GM12878 (cell line): ENCODE measurements at regions not wholly inside any gene's neighbourhood (a gene's known extent, or its start where the extent isn't known, plus 50 kb on each side); places are given as distances from the start of the nearest gene placed in this dataset.

Experiments
- ATAC-seq: fragments of 200-7000 bp; cut with Tn5 transposase; 3 replicates; pipeline ENCODE4 v1.9.1; 2020; ENCODE audit warnings: mild to moderate bottlenecking, moderate library complexity
- BruUV-seq: library from RNA; stranded (reverse); fragments of 400-500 nt; replicated peaks from 2 replicates; lab custom pipeline; 2021; lab: Mats Ljungman, UMichigan
- CTCF ChIA-PET: fragments of 300-600 bp; sonication (Branson Sonifier 250); formaldehyde crosslinking; extraction: SDS; loops from one replicate; lab custom pipeline; 2021; ENCODE audit warnings: inconsistent platforms; lab: Yijun Ruan, JAX
- POLR2A ChIA-PET: fragments of 350-600 bp; formaldehyde crosslinking; extraction: SDS; loops from one replicate; lab custom pipeline; 2021; ENCODE audit warnings: inconsistent platforms; lab: Charles Lee
- RAD21 ChIA-PET: fragments of 300-600 bp; sonication (Branson Sonifier 250); formaldehyde crosslinking; loops from one replicate; lab custom pipeline; 2023; ENCODE audit warnings: antibody characterized with exemption; ENCODE audit not compliant: unreplicated experiment; lab: Charles Lee
- SMC1A ChIA-PET: fragments of 300-600 bp; sonication (Branson Sonifier 250); formaldehyde crosslinking; loops from one replicate; lab custom pipeline; 2023; ENCODE audit not compliant: unreplicated experiment, uncharacterized antibody; lab: Charles Lee
- DNase-seq: peaks from one replicate; pipeline ENCODE4 v3.0.0-alpha.2; 2011; ENCODE audit warnings: low read depth, low spot score
- FAIRE-seq: peaks from 3 replicates; lab custom pipeline; 2011; peaks lifted over from hg19 to GRCh38; lab: Jason Lieb, UNC
- H2AFZ ChIP-seq: 2 replicates; pipeline ENCODE4 v1.6.0; 2011; ENCODE audit warnings: low read depth, low read length, control low read depth; ENCODE audit not compliant: control insufficient read depth
- H3K27ac ChIP-seq: 2 replicates; pipeline ENCODE4 v1.5.1; 2011; ENCODE audit warnings: control low read depth; ENCODE audit not compliant: control insufficient read depth, insufficient read depth
- H3K27me3 ChIP-seq, 2 experiments: replicated peaks in 1 of 2; 2 replicates each; pipeline versions ENCODE4 v1.6.0 to v1.6.1; 2011; ENCODE audit warnings: low read length in 1 of 2; ENCODE audit not compliant: control insufficient read depth in 2 of 2, insufficient read depth in 2 of 2
- H3K36me3 ChIP-seq, 2 experiments: 2 replicates each; pipeline ENCODE4 v1.5.1; 2011; ENCODE audit warnings: low read length in 1 of 2; ENCODE audit not compliant: control insufficient read depth in 2 of 2, insufficient read depth in 2 of 2
- H3K4me1 ChIP-seq: 2 replicates; pipeline ENCODE4 v1.6.1; 2011; ENCODE audit warnings: mild to moderate bottlenecking, low read length, moderate library complexity, mixed read lengths; ENCODE audit not compliant: control insufficient read depth, insufficient read depth
- H3K4me2 ChIP-seq: 2 replicates; pipeline ENCODE4 v1.6.0; 2011; ENCODE audit warnings: control low read depth; ENCODE audit not compliant: control insufficient read depth, insufficient read depth
- H3K4me3 ChIP-seq: fragments of 200-600 bp; sonication (generic); 2 replicates; pipeline ENCODE4 v1.5.1; 2016
- H3K79me2 ChIP-seq: 2 replicates; pipeline ENCODE4 v1.6.0; 2011; ENCODE audit warnings: low read length; ENCODE audit not compliant: control insufficient read depth, insufficient read depth
- H3K9ac ChIP-seq: 2 replicates; pipeline ENCODE4 v1.8.0; 2011; ENCODE audit warnings: low read length, control low read depth, mixed read lengths; ENCODE audit not compliant: control insufficient read depth, insufficient read depth
- H3K9me3 ChIP-seq: replicated peaks from 3 replicates; pipeline ENCODE4 v1.5.1; 2011; ENCODE audit warnings: mild to moderate bottlenecking, low read length; ENCODE audit not compliant: control insufficient read depth, insufficient read depth
- H4K20me1 ChIP-seq: 2 replicates; pipeline ENCODE4 v1.6.0; 2011; ENCODE audit not compliant: control insufficient read depth, insufficient read depth
- BHLHE40 ChIP-seq, 2 experiments: fragments of 450-650 bp in 1 of 2; IDR thresholded peaks; 2 replicates each; pipeline ENCODE4 v1.6.1; 2011 to 2017; ENCODE audit warnings: low read depth in 2 of 2, borderline replicate concordance in 1 of 2, improper control_type of control experiment in 1 of 2, low read length in 1 of 2, mild to moderate bottlenecking in 1 of 2
- CHD1 ChIP-seq: IDR thresholded peaks from 2 replicates; pipeline ENCODE4 v1.6.1; 2012; ENCODE audit warnings: low read depth, low read length, improper control_type of control experiment
- CHD2 ChIP-seq: IDR thresholded peaks from 2 replicates; pipeline ENCODE4 v1.6.1; 2011; ENCODE audit warnings: low read depth, low read length, improper control_type of control experiment, borderline replicate concordance
- CHD4 ChIP-seq: fragments of 200-600 bp; sonication (generic); IDR thresholded peaks from 2 replicates; pipeline ENCODE4 v1.6.1; 2016; ENCODE audit warnings: mild to moderate bottlenecking
- CREB1 ChIP-seq: IDR thresholded peaks from 2 replicates; pipeline ENCODE4 v1.6.1; 2012; ENCODE audit warnings: low read depth, mild to moderate bottlenecking, inconsistent platforms
- NFYB ChIP-seq: IDR thresholded peaks from 2 replicates; pipeline ENCODE4 v1.6.1; 2011; ENCODE audit warnings: low read depth, mild to moderate bottlenecking, low read length, improper control_type of control experiment, moderate library complexity; ENCODE audit not compliant: insufficient read depth
- PML ChIP-seq: IDR thresholded peaks from 2 replicates; pipeline ENCODE4 v1.6.1; 2012; ENCODE audit warnings: low read length, inconsistent platforms
- POLR2AphosphoS5 ChIP-seq: IDR thresholded peaks from 2 replicates; pipeline ENCODE4 v1.6.1; 2011; ENCODE audit warnings: mild to moderate bottlenecking, low read length, inconsistent platforms
- RCOR1 ChIP-seq: conservative IDR thresholded peaks from 2 replicates; pipeline ENCODE4 v1.6.1; 2012; ENCODE audit warnings: low read depth, low read length, improper control_type of control experiment
- SREBF1 ChIP-seq: IDR thresholded peaks from 2 replicates; pipeline ENCODE4 v1.6.1; 2012; ENCODE audit warnings: mild to moderate bottlenecking, low read length
- ZNF622 ChIP-seq: fragments of 450-650 bp; IDR thresholded peaks from 2 replicates; pipeline ENCODE4 v1.6.1; 2017; ENCODE audit warnings: mild to moderate bottlenecking, inconsistent platforms
- WGBS: methylation state at CpG from one replicate; pipeline ENCODE4 v1.1.6; 2016; ENCODE audit warnings: low lambda C conversion rate; ENCODE audit not compliant: insufficient replicate concordance, insufficient coverage; ENCODE audit errors: missing lambda C conversion rate; 5-methylcytosine and 5-hydroxymethylcytosine counted together
- in situ Hi-C: fragments of 300-500 bp; cut with MboI; formaldehyde crosslinking; loops from 9 replicates; pipeline ENCODE4 v1.14.3; 2018; ENCODE audit warnings: mixed read lengths
- intact Hi-C: fragments of 100-400 bp; cut with micrococcal nuclease; formaldehyde crosslinking; loops from one replicate; pipeline ENCODE4 v1.14.2; 2022; ENCODE audit not compliant: unreplicated experiment
- TF ChIP-seq, protein P1 (sequence below): fragments of 450-650 bp; IDR thresholded peaks from 2 replicates; pipeline ENCODE4 v1.6.1; 2016; ENCODE audit warnings: mild to moderate bottlenecking
- TF ChIP-seq, protein P2 (sequence below): fragments of 450-650 bp; formaldehyde crosslinking; IDR thresholded peaks from 2 replicates; pipeline ENCODE4 v1.4.0; 2022; ENCODE audit warnings: mild to moderate bottlenecking, moderate library complexity

DNA sequence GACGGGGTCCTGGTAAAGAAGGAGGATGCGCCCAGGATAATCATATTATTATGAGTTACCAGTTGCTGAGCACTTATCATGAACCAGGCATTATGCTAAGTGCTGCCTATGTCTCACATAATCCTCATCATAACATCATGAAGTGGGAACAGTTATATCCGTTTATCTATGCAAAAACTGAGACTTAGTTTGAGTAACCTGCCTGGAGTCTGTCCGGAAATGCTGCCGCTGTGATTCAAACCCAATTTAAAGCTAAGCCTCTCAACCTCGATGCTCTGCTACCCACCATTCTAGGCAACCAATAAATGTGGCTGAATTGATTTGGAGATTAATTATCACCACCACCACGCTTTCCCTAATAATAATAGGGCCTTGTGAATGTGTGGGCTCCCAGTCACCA lies 111.5 kb upstream of the CLMP start:
- FAIRE-seq (no peak), DNase-seq (no peak), ATAC-seq (no peak)
- in situ Hi-C loops: no loop called here
- RAD21 ChIA-PET: interaction anchor here (1.3 to 3.3 kb wide), 3 partner anchors 51 to 173 kb away, joined by 7 to 14 read pairs (median 9); no protein-coding TSS in a partner anchor
- peaks cover 21% of the 10 kb centered on the region for H3K4me1 ChIP-seq
- TF ChIP-seq CHD4: no peak
- TF ChIP-seq, protein P1, sequence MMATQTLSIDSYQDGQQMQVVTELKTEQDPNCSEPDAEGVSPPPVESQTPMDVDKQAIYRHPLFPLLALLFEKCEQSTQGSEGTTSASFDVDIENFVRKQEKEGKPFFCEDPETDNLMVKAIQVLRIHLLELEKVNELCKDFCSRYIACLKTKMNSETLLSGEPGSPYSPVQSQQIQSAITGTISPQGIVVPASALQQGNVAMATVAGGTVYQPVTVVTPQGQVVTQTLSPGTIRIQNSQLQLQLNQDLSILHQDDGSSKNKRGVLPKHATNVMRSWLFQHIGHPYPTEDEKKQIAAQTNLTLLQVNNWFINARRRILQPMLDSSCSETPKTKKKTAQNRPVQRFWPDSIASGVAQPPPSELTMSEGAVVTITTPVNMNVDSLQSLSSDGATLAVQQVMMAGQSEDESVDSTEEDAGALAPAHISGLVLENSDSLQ: no peak
- TF ChIP-seq NFYB: no peak
- TF ChIP-seq RCOR1: no peak
- no peak for TF ChIP-seq SREBF1
- no peak for TF ChIP-seq PML
- TF ChIP-seq BHLHE40 (IDR thresholded peaks at IDR 0.05; ENCODE audit: borderline replicate concordance in 1 of 2, low read depth in 2 of 2, low read length in 1 of 2): no peak
- TF ChIP-seq, protein P2, sequence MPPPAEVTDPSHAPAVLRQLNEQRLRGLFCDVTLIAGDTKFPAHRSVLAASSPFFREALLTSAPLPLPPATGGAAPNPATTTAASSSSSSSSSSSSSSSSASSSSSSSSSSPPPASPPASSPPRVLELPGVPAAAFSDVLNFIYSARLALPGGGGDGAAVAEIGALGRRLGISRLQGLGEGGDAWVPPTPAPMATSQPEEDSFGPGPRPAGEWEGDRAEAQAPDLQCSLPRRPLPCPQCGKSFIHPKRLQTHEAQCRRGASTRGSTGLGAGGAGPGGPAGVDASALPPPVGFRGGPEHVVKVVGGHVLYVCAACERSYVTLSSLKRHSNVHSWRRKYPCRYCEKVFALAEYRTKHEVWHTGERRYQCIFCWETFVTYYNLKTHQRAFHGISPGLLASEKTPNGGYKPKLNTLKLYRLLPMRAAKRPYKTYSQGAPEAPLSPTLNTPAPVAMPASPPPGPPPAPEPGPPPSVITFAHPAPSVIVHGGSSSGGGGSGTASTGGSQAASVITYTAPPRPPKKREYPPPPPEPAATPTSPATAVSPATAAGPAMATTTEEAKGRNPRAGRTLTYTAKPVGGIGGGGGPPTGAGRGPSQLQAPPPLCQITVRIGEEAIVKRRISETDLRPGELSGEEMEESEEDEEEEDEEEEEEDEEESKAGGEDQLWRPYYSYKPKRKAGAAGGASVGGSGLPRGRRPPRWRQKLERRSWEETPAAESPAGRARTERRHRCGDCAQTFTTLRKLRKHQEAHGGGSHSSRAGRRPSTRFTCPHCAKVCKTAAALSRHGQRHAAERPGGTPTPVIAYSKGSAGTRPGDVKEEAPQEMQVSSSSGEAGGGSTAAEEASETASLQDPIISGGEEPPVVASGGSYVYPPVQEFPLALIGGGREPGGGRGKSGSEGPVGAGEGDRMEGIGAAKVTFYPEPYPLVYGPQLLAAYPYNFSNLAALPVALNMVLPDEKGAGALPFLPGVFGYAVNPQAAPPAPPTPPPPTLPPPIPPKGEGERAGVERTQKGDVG (CRISPR knock-in tag): no peak
- TF ChIP-seq CREB1: no peak
- TF ChIP-seq CHD2: no peak
- no peak for TF ChIP-seq CHD1
- TF ChIP-seq ZNF622: no peak
- no peak for TF ChIP-seq POLR2AphosphoS5
- H3K4me2 ChIP-seq: no peak overlapping the region
- WGBS: 76% methylated on average over 7 of the region's 7 CpGs
- H3K79me2 ChIP-seq: no peaks in the 10 kb centered on the region
- no peak overlapping the region for H3K27ac ChIP-seq
- no peak overlapping the region for H2AFZ ChIP-seq
- no peak overlapping the region for H3K4me3 ChIP-seq
- BruUV-seq: no TSS peak
- H3K27me3 ChIP-seq: no peaks in the 10 kb centered on the region; a peak in 1 of 4 replicates
- H4K20me1 ChIP-seq: no peaks in the 10 kb centered on the region
- CTCF ChIA-PET: interaction anchor here (0.9 to 9.4 kb wide), 5 partner anchors 11 to 172 kb away, joined by 4 to 146 read pairs (median 7); no protein-coding TSS in a partner anchor
- H3K9me3 ChIP-seq: no peaks in the 10 kb centered on the region
- SMC1A ChIA-PET: interaction anchor here (1.6 to 2.2 kb wide), 3 partner anchors 51 to 172 kb away, joined by 6 to 13 read pairs (median 7); no protein-coding TSS in a partner anchor
- H3K36me3 ChIP-seq: no peaks in the 10 kb centered on the region
- intact Hi-C loops: no loop called here
- H3K9ac ChIP-seq: no peak overlapping the region
- POLR2A ChIA-PET: interaction anchor here (1.5 kb wide), 1 partner anchor 172 kb away, joined by 7 read pairs; no protein-coding TSS in a partner anchor
